ENCODE measurements at regions not wholly inside any gene's neighbourhood (a gene's known extent, or its start where the extent isn't known, plus 50 kb on each side); places are given as distances from the start of the nearest gene placed in this dataset.

- Mint-ChIP-seq H3K27me3 (ENCODE audit: low read depth) (no peaks in the 10 kb centered on the region), H3K36me3 (ENCODE audit: low read depth) (no peaks in the 10 kb centered on the region), H3K9me3 (no peaks in the 10 kb centered on the region), H3K27ac (ENCODE audit: unreplicated experiment) (no peak overlapping the region), H3K4me3 (no peak overlapping the region), H3K4me1 (no peaks in the 10 kb centered on the region)
- no peak for TF ChIP-seq CTCF (conservative IDR thresholded peaks at IDR 0.05)
- DNase-seq (ENCODE audit: low read depth, low spot score): no peak
Observed at GRCh38 chr3:78398401-78398800, 1358.5 kb downstream of the ROBO2 start.

DNA sequence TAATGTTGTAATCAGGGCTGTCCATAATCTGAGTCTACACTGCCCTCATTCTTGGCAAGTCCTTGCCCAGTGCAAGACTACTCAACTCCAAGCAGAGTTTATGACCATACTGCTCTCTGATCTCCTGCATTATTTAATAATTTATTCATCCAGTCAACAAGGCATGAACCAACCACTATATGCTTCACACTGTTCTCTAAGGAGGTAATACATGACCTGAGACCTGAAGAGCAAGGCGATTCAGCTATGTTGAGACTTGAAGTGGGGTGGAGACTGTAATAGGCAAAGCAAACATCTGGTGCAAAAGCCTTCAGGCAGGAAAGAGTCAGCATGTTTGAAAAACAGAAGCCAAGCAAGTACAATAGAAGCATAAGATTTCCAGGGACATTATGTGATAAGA, 1362.8 kb downstream of the ROBO2 start:
- Mint-ChIP-seq H3K36me3 (ENCODE audit: low read depth) (no peaks in the 10 kb centered on the region), H3K4me3 (no peak overlapping the region)
- DNase-seq (ENCODE audit: low read depth, low spot score): no peak

GRCh38 chr3:78405745-78406144, 1362.1 kb downstream of the ROBO1 start:
- no peak for TF ChIP-seq CTCF (conservative IDR thresholded peaks at IDR 0.05)
- Mint-ChIP-seq H3K4me3 (no peak overlapping the region), H3K27ac (ENCODE audit: unreplicated experiment) (no peak overlapping the region), H3K9me3 (no peaks in the 10 kb centered on the region), H3K4me1 (no peaks in the 10 kb centered on the region), H3K27me3 (ENCODE audit: low read depth) (no peaks in the 10 kb centered on the region), H3K36me3 (ENCODE audit: low read depth) (no peaks in the 10 kb centered on the region)
- no peak for DNase-seq (ENCODE audit: low read depth, low spot score)

More for the DNA sequence above, 1362.8 kb downstream of the ROBO2 start:
- no peaks in the 10 kb centered on the region for H3K4me1 Mint-ChIP-seq
- no peak for TF ChIP-seq CTCF (conservative IDR thresholded peaks at IDR 0.05)
- no peaks in the 10 kb centered on the region for H3K9me3 Mint-ChIP-seq
- no peak overlapping the region for H3K27ac Mint-ChIP-seq (ENCODE audit: unreplicated experiment)
- no peaks in the 10 kb centered on the region for H3K27me3 Mint-ChIP-seq (ENCODE audit: low read depth)

DNA sequence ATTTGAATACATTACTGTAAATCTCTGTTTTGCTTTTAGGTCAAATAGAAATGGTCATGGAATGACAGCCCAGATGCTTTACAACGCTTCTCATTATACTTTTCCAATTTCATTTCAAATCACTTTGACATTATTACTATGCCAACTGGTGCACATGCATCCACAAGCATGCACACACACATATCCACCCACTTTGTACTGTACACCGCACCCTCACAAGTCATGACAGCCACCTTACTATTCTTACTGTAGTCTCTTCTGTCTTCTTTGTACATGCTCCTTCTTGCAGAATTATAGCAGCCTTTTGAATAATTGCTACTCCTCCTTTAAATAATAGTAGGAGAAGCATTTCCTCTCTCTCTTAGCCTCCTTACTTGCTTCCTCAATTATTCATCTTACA, 1361.4 kb downstream of the ROBO1 start:
- no peak overlapping the region for H3K27ac Mint-ChIP-seq (ENCODE audit: unreplicated experiment)
- no peak for TF ChIP-seq CTCF (conservative IDR thresholded peaks at IDR 0.05)

GRCh38 chr3:78410077-78410476, 1357.7 kb downstream of the ROBO1 start:
- no peaks in the 10 kb centered on the region for H3K4me1 Mint-ChIP-seq
- H3K27me3 Mint-ChIP-seq (ENCODE audit: low read depth): no peaks in the 10 kb centered on the region
- H3K4me3 Mint-ChIP-seq: no peak overlapping the region
- H3K36me3 Mint-ChIP-seq (ENCODE audit: low read depth): no peaks in the 10 kb centered on the region
- TF ChIP-seq CTCF (conservative IDR thresholded peaks at IDR 0.05): no peak
- H3K9me3 Mint-ChIP-seq: no peaks in the 10 kb centered on the region
- no peak overlapping the region for H3K27ac Mint-ChIP-seq (ENCODE audit: unreplicated experiment)
- no peak for DNase-seq (ENCODE audit: low read depth, low spot score)

More for the DNA sequence above, 1361.4 kb downstream of the ROBO1 start:
- H3K9me3 Mint-ChIP-seq: no peaks in the 10 kb centered on the region
- H3K36me3 Mint-ChIP-seq (ENCODE audit: low read depth): no peaks in the 10 kb centered on the region
- no peaks in the 10 kb centered on the region for H3K4me1 Mint-ChIP-seq
- H3K27me3 Mint-ChIP-seq (ENCODE audit: low read depth): no peaks in the 10 kb centered on the region
- no peak for DNase-seq (ENCODE audit: low read depth, low spot score)
- H3K4me3 Mint-ChIP-seq: no peak overlapping the region

GRCh38 chr3:78414261-78414660, 1353.5 kb downstream of the ROBO1 start:
- Mint-ChIP-seq H3K36me3 (ENCODE audit: low read depth) (no peaks in the 10 kb centered on the region), H3K4me1 (no peaks in the 10 kb centered on the region), H3K4me3 (no peak overlapping the region)

More at GRCh38 chr3:78414261-78414660, 1353.5 kb downstream of the ROBO1 start:
- no peak for DNase-seq (ENCODE audit: low read depth, low spot score)
- Mint-ChIP-seq H3K27ac (ENCODE audit: unreplicated experiment) (no peak overlapping the region), H3K27me3 (ENCODE audit: low read depth) (no peaks in the 10 kb centered on the region), H3K9me3 (no peaks in the 10 kb centered on the region)
- TF ChIP-seq CTCF (conservative IDR thresholded peaks at IDR 0.05): no peak

Data from neural crest cell (in vitro differentiated cells).